ENCODE measurements at regions not wholly inside any gene's neighbourhood (a gene's known extent, or its start where the extent isn't known, plus 50 kb on each side); places are given as distances from the start of the nearest gene placed in this dataset.
"Not testable (repeated sequence)": the region's sequence is repeated elsewhere in the genome, so short reads cannot be mapped to it uniquely, and the experiment has no call there.

DNA sequence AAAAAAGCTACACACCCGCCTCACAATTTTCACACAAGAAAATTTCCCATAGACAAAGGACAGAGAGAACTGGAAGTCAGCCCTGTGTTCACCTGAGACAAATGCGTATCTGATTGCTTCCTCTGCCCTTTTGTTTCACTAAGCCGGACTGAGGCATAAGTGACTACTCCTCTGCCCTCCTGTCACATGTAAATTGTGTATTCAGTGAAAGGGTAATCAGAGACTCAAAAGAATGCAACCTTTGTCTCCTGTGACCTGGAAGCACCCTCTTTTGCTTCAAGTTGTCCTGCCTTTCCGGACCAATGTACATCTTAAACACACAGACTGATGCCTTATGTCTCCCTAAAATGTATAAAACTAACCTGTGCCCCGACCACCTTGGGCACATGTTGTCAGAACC is 483.8 kb upstream of the EYS start:
- DNase-seq (ENCODE audit: low read depth) = no peak

DNA sequence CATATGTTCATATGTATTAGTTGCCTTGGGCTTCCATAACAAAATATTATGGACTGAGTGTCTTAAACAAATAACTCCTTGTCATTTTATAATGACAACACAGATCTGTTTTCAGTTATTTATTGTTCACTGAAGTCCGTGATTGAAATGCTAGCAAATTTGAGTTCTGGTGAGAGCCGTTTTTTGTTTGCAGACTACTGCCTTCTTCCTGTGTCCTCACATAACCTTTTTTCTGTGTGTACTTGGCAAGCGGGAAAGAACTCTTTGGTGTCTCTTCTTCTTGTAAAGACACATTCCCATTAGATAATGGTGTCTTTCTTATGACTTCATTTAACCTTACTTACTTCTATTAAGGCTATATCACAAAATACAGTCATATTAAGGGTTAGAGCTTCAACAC is 482.9 kb upstream of the EYS start:
- no peak for DNase-seq (ENCODE audit: low read depth)

DNA sequence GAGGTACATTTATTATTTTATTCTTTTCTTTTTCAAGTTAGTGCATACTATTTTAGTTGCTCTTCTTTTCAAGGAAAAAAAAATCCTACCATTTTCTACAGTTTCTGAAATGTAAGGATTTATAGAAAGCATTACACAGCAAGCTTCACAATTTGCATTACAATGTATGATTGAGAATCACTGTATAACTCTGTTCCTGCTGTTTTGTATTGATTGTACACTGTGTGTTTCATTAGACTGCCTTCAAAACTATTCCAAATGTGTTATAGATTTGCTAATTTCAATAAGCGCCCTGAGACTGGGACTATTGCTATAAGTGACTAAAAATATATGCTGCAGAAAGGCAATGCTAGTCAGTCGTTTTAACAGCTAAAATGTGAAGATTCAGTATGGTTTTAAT is 479.7 kb upstream of the EYS start:
- DNase-seq (ENCODE audit: low read depth) = no peak

DNA sequence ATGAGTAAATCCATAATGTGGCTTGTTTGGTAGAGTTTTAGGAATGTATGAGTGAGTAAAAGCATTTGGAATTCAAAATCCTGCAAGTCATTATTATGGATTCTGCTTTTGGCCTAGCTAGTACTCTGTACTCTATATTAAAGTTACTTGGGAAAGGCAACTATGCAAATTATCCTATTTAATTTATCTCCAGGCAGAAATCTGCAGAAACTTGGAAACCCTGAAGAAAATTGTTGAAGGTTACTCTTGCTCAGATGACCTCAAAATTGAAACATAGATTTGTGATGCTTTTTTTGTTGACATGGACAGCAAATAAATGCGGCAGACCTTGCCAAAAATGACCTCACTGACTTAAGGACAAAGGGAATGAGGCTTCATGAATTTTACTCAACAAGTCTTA is 477.1 kb upstream of the EYS start:
- DNase-seq (ENCODE audit: low read depth) = no peak

DNA sequence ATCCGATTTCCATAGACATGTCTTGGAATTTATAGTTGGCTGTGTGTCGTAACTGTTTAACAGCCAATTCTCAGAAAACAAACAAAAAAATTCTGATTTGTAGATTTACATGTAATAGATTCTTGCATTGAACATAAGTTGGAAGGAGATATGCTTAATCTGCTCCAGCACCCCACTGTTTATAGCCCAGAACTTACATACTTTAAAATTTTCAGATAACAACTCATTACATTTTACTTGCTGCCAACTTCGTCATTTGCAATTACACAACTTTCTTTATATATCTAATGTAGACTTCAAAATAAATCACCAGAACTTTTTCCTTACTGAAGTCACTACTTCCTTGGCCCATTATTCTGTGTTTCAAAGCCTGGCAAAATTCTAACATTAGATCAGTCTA is 472.3 kb upstream of the EYS start:
- no peak for DNase-seq (ENCODE audit: low read depth)

DNA sequence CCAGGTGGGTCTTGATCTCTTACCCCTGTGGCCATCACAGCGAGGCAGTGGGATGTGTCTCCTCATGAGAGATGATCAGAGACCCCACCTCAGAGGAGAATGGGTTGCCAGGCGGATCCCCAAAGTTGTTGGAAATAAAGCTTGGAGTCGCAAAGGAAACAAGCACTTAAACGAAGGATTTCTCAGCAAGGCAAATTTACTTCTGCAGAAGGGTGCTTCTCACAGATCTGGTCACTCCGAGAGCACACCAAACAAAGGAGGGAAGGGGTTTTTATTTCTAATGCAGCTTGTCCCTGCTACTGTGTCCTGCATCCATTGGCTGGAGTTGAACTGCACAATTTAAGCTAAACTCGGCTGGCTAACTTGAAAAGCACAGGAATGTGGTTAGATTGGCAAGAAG is 466.6 kb upstream of the EYS start:
- no peak for DNase-seq (ENCODE audit: low read depth)

DNA sequence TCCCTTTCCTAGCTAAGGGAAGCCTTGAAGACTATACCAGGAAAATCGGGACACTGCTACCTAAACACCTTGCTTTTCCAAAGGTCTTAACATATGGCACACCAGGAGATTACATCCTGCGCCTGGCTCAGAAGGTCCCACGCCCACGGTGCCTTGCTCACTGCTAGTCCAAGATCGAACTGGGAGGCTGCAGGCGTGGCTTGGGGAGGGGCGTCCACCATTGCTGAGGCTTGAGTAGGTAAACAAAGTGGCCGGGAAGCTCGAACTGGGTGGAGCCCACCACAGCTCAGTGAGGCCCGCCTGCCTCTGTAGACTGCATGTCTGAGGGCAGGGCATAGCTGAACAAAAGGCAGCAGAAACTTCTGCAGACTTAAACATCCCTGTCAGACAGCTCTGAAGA is 459.7 kb upstream of the EYS start:
- DNase-seq (ENCODE audit: low read depth) = not testable (repeated sequence)

DNA sequence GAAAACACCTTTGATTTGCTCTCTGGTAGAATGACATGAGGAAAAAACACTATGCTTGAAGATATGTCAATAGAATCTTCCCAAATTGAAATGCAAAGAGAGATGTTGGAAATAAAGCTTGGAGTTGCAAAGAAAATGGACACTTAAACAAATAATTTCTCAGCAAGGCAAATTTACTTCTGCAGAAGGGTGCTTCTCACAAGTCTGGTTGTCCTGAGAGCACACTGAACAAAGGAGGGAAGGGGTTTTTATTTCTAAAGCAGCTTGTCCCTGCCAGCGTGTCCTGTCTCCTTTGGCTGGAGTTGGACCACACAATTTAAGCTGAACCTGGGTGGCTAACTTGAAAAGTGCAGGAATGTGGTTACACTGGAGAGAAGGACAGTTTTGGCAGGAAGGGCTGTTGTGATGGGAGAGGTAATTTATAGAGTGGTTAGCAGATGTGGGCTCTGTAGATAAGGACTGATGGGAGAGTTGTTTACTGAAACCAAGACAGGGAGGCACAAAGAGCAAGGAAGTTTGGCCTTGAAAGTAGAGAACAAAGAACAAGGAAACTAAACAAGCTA is 454.6 kb upstream of the EYS start:
- no peak for DNase-seq (ENCODE audit: low read depth)

DNA sequence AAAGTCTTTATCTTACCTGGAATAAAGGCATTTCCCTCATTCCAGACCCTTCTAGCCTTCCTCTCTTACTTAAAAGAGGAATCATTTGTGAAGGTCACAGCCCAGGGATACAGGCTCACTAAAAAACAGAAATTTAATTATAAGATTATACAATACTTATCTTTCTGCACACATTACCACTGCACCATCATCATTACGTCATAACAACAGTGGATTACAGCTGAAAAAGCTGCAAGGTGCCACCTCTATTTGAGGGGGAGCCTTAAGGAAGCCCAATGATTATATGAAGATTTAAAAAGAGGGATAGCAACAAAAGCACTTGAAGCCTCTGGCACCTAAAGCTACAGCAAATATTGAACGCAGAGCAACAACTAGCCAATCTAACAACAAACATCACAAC is 452.9 kb upstream of the EYS start:
- DNase-seq (ENCODE audit: low read depth) = no peak

DNA sequence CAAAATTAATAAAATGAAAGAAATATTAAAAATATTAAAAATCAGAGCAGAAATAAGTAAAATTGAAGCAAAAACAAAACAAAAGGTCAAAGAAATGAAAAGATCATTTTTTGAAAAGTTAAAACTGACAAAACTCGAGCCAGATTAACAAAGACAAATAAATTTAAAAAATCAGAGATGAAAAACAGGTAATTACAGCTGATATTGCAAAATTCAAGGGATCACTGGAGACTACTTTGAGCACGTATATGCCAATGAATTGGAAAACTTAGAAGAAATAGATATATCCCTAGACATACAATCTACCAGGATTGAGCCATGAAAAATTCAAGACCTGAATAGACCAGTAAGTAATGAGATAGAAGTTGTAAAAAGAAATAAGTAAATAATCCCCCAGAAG is 446.2 kb upstream of the EYS start:
- DNase-seq (ENCODE audit: low read depth) = no peak

DNA sequence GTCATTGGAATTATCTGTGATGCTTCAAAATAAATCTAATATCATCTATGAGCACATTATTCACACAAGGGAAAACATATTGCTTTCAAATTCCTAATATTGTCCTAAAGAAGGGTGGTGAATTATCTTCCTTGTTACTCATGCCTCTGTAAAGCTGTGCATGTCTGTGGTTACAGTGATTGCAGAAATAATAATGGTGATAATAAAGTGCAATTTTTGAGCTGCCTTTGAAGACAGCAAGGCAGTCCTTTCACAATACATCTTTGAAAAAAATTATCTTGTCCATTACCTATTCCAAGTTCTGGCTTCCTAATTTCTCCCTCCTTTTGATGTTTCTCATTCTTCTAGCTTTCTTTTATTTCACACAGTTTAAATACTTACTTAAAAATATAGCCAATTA is 442.1 kb upstream of the EYS start:
- DNase-seq (ENCODE audit: low read depth) = no peak

DNA sequence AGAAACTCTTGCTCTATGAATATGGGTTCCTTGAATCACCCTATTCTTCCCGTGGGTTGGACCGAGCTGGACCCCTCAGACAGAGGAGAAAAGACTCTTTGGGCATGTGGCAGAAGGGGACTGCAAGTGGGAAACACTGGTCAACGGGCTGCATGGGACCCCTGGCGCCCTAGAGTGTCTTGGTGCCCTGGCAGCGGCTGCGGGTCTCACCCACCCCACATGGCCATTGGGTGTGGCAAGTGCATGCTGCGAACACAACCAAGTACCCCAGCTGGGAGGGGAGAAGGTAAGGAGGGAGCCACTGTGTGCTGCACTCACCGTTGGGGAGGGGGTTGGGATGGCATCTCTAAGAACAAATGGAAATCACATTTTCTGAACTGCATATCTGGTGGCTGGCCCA is 438.8 kb upstream of the EYS start:
- no peak for DNase-seq (ENCODE audit: low read depth)

DNA sequence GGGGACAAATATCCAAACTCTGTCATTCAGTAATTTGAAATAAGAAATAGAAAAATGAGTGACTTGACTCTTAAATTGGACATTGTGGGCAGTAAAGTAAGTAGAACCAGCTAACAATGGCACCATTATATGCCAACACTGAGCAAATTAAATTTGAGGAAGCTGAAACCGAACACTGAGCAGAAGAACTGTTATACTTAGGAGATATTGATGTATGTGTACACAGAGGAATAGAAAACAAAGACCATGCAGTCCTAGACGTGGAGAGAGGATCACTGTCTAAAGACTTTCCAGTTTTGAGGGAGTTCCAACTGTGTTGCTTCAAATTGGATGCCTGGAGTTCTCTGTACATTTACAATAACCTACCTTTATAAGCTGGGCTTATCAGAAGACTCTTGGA is 427.0 kb upstream of the EYS start:
- DNase-seq (ENCODE audit: low read depth) = no peak

DNA sequence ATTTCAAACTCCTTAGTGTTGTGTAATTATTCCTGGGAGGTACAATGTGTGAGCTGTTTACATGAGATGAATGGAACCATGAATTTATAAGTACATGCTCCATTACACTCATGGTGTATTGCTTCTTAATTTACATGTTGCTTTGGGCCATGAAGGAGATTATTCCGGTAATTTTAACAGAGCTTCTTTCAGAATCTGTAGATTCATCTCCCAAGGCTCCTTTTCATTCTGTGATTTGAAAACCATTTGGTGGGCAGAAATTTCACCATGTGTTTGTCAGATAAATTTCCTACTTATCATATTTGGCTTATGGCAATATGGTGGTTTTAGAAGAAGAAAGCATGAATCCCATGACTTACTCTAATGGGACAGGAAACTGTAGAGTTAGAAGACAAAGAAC is 421.6 kb upstream of the EYS start:
- DNase-seq (ENCODE audit: low read depth) = no peak

DNA sequence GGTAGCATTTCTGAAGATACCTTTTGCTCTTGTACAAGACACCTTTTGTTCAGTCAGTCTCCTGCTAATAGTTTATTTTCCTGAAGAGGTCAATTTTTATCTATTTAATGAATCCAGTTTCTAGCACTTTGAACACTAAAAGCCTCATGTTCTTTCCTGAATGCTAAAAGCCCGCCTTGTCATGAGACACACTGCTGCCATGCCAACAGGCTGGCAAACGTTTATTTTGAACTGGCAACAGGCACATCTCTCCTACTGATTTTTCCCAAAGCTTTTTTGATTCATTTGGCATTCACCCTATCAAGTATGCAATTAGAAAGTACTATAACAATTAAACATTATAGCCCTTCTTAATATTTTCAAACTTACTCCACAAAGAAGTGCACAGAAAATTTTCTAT is 421.2 kb upstream of the EYS start:
- no peak for DNase-seq (ENCODE audit: low read depth)

DNA sequence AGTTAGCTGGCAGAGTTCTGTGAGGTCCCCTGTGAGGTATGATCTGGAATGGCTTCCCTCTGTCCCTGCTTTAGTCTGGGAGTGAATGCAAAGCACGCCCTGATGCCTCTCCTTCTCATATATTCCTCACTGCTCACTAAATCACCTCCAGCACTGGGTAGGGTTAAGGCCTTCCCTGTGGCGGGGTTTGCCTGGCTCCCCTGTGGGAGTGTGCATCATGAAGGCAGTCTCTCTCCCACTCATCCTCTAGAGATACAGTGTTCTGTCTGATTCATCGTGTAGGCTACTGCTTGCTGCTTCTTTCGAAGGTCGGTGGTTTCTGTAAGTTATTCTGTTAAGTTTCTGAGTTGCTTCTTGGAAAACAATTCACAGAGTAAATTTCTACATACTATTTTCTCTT is 420.0 kb upstream of the EYS start:
- no peak for DNase-seq (ENCODE audit: low read depth)

DNA sequence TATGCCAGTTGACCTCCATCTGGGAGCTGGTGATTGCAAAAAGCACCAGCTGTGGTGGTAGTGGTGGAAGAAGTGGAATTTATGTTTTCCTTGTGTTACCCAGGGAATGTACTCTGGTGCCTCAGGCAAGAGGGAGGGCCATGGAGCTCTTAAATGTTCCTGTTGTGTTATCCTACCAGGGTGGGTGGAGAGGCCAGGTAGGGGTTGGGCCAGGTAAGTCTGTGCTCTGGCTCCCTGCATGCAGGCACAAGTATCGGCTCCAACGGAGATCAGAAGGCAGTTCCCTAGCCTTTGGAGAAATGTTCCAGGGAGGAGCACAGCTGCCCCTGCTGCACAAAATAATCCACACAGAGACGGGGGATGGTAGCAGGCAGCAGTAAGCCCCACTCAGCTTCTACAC is 419.3 kb upstream of the EYS start:
- no peak for DNase-seq (ENCODE audit: low read depth)

DNA sequence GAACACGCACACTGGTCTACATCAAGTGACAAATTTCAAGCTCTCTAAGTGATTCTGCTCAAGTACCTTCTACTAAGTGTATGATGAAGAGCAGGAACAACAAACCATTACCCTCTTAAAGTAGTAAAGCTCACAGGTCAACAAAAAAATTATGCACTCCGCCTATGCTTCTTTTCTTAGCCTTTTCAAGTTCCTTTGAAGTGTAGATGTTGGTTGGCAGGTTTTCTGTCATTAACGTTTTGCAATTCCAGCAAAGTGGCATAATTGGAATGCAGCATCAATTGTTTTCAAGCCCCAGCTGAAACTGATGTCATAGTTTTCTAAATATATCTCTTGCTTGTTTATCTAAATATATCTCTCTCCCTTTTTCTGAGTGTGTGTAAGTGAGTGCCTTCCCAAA is 396.9 kb upstream of the EYS start:
- peak; percentile 5 for DNase-seq (ENCODE audit: low read depth)

DNA sequence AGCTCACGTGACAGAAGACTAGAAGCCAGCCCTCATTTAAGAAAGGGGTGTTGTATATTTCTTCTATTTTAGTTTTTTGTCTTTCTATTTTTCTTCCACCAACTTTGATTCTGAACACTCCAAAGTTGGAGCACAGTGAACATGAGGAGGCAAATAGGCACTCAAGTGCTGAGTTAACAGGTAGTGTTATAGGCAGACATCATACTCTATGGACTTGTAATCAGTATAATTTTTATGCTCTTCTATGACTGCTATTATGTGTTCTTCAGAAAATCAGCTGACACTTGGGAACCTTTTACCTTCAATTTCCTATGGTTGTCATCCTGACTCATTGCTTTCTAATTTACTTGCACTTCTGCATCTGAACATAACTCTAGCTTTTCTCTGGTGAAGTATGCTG is 396.3 kb upstream of the EYS start:
- no peak for DNase-seq (ENCODE audit: low read depth)

DNA sequence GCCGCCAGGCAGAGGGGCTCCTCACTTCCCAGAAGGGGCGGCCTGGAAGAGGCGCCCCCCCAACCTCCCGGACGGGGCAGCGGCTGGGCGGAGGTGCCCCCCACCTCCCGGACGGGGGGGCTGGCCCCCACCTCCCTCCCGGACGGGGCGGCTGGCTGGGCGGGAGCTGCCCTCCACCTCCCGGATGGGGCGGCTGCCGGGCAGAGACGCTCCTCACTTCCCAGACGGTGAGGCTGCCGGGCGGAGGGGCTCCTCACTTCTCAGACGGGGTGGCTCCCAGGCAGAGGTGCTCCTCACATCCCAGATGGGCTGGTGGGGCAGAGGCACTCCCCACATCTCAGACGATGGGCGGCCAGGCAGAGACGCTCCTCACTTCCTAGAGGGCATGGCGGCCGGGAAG is 389.7 kb upstream of the EYS start:
- DNase-seq (ENCODE audit: low read depth) = no peak

DNA sequence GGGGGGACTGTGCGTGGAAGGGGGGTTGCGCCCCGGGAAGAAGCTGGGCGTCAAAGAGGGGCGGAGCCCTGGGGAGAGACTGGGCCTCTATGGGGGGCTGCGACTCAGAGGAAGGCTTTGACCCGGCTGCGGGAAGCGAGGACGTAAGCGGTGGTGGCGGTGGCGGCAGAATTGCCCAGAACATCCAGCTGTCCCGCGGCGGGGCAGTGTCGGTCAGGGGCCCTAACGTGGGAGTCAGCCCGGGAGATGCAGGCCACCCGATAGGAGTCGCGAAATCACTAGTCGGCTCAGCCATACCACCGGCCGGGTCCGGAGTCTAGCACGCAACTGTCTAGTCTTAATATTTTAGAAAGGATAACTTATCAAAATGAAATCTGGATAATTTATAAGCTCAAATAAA is 387.6 kb upstream of the EYS start:
- DNase-seq (ENCODE audit: low read depth) = no peak

DNA sequence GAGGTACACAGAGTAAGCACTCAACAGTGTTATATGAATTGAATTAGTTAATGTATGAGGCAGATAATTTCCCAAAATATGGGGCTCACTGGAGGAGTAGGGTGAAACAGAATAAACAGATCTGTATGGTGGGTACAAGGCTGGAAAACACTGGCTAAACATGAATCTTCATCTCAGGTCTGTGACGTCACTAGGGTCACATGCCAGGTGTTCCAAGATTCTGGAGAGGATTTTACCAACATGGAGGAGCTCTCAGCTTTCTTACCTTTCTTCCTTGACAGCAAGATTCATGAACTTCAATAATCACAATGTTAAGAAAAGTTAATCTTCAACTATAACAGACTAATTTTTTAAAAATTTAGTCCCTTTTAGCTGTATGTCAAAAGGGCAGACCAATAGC is 385.3 kb upstream of the EYS start:
- DNase-seq (ENCODE audit: low read depth) = not testable (repeated sequence)

DNA sequence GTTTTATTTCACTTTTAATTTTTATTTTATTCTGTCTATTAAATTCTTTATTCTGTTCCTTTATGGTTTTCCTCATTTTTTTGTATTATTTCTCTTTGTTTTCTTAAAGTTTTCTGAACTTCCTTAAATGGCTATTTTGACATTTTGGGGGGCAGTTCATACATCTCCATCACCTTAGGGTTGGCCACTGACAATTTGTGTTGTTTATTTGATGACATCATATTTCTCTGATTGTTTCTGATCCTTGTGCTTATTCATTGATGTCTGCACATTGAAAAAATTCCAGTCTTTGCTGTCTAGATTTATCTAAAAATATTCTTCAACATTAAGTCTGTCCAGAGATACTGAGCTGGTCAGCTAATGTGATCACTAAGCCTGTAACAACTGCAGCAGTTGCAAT is 379.5 kb upstream of the EYS start:
- DNase-seq (ENCODE audit: low read depth) = no peak

DNA sequence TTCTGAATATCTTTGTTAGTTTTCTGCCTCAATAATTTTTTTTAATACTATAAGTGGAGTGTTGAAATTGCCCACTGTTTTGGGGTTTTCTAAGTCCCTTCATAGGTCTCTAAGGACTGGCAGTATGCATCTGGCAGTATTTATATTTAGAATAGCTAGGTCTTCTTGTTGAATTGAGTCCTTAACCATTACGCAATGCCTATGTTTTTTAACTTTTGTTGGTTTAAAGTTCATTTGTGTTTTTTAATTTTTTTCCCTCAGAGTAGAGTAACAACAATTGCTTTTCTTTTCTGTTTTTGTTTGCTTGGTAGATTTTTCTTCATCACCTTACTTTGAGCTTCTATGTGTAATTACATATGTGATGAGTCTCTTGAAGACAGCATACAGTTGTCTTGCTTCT is 375.9 kb upstream of the EYS start:
- DNase-seq (ENCODE audit: low read depth) = no peak
